NB4 (cell line): ENCODE measurements at regions not wholly inside any gene's neighbourhood (a gene's known extent, or its start where the extent isn't known, plus 50 kb on each side); places are given as distances from the start of the nearest gene placed in this dataset.

Experiments
- CTCF ChIP-seq: IDR thresholded peaks from one replicate; pipeline ENCODE4 v1.5.1; 2012; ENCODE audit warnings: low read depth, low read length
- MAX ChIP-seq: IDR thresholded peaks from 2 replicates; pipeline ENCODE4 v1.6.1; 2011; ENCODE audit warnings: low read depth, low read length
- MYC ChIP-seq: IDR thresholded peaks from 2 replicates; pipeline ENCODE4 v1.6.1; 2011; ENCODE audit warnings: low read depth, low read length
- POLR2A ChIP-seq: IDR thresholded peaks from 2 replicates; pipeline ENCODE4 v1.6.1; 2011; ENCODE audit warnings: mild to moderate bottlenecking; ENCODE audit not compliant: insufficient read length; ENCODE audit errors: extremely low read depth

- TF ChIP-seq POLR2A (no peak), CTCF (no peak), MAX (no peak), MYC (no peak)
Measured at GRCh38 chr1:63042278-63042677, 258.3 kb downstream of the ATG4C start.
